ENCODE measurements at regions not wholly inside any gene's neighbourhood (a gene's known extent, or its start where the extent isn't known, plus 50 kb on each side); places are given as distances from the start of the nearest gene placed in this dataset.
"Not testable (repeated sequence)": the region's sequence is repeated elsewhere in the genome, so short reads cannot be mapped to it uniquely, and the experiment has no call there.

GRCh38 chr17:43314611-43315011 is 80.8 kb upstream of the RNU2-1 start:
- 94% methylated on average over 3 of the region's 3 CpGs for WGBS
- H3K9ac ChIP-seq (ENCODE audit: low read depth, low read length): no peak overlapping the region
- H3K36me3 ChIP-seq (ENCODE audit: insufficient read depth, low read length): no peaks in the 10 kb centered on the region
- no peaks in the 10 kb centered on the region for H3K27me3 ChIP-seq (ENCODE audit: insufficient read depth, low read length)
- H3K4me1 ChIP-seq (ENCODE audit: insufficient read depth, low read length): no peaks in the 10 kb centered on the region
- H3K9me3 ChIP-seq (ENCODE audit: insufficient read depth, low read depth, low read length): peaks cover 4% of the 10 kb centered on the region
- H3K4me3 ChIP-seq (ENCODE audit: low read length): no peak overlapping the region
- H3K27ac ChIP-seq (ENCODE audit: low read depth, low read length): no peak overlapping the region

- Histone ChIP-seq H3K4me3 (ENCODE audit: low read length) (no peak overlapping the region), H3K27ac (ENCODE audit: low read depth, low read length) (no peak overlapping the region), H3K9me3 (ENCODE audit: insufficient read depth, low read depth, low read length) (no peaks in the 10 kb centered on the region), H3K36me3 (ENCODE audit: insufficient read depth, low read length) (no peaks in the 10 kb centered on the region), H3K27me3 (ENCODE audit: insufficient read depth, low read length) (no peaks in the 10 kb centered on the region), H3K9ac (ENCODE audit: low read depth, low read length) (no peak overlapping the region), H3K4me1 (ENCODE audit: insufficient read depth, low read length) (no peaks in the 10 kb centered on the region)
- WGBS: 94% methylated on average over 5 of the region's 5 CpGs
These were observed 78.2 kb upstream of the RNU2-1 start for GRCh38 chr17:43312011-43312410.

DNA sequence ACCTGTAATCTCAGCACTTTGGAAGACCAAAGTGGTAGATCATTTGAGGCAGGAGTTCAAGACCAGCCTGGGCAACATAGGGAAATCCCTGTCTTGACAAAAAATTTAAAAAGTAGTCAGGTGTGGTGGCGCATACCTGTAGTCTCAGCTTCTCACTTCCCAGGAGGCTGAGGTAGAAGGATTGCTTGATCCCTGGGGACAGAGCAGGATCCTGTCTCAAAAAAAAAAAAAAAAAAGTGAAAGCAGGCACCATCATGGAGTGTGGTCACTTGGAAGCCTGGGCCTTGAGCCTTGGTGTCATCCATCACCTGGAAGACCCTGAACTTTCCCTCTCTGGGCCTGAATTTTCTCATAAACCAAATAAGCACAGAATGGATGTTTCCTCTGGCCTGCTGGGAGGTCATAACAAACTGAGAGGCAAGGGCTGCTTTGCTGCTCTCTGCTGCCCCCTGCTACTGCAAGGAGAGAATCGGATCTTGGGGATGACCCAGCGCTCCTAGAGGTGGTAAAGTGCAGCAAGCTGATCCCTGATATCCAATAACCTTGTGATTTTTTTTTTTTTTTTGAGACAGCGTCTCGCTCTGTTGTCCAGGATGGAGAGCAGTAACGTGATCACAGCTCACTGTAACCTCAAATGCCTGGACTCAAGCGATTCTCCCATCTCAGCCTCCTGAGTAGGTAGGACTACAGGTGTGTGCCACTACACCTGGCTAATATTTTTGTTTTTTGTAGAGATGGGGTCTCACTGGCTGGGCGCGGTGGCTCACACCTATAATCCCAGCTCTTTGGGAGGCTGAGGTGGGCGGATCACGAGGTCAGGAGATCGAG is 75.9 kb upstream of the RNU2-1 start:
- WGBS: 32% methylated on average over 9 of the region's 12 CpGs
- Histone ChIP-seq H3K4me1 (ENCODE audit: insufficient read depth, low read length) (no peaks in the 10 kb centered on the region), H3K36me3 (ENCODE audit: insufficient read depth, low read length) (no peaks in the 10 kb centered on the region), H3K27me3 (ENCODE audit: insufficient read depth, low read length) (no peaks in the 10 kb centered on the region), H3K27ac (ENCODE audit: low read depth, low read length) (no peak overlapping the region), H3K9me3 (ENCODE audit: insufficient read depth, low read depth, low read length) (no peaks in the 10 kb centered on the region), H3K9ac (ENCODE audit: low read depth, low read length) (no peak overlapping the region), H3K4me3 (ENCODE audit: low read length) (no peak overlapping the region)

GRCh38 chr17:43308999-43309398 is 75.2 kb upstream of the RNU2-1 start:
- Histone ChIP-seq H3K27ac (ENCODE audit: low read depth, low read length) (no peak overlapping the region), H3K27me3 (ENCODE audit: insufficient read depth, low read length) (no peaks in the 10 kb centered on the region), H3K9me3 (ENCODE audit: insufficient read depth, low read depth, low read length) (no peaks in the 10 kb centered on the region), H3K9ac (ENCODE audit: low read depth, low read length) (no peak overlapping the region), H3K4me3 (ENCODE audit: low read length) (no peak overlapping the region), H3K36me3 (ENCODE audit: insufficient read depth, low read length) (no peaks in the 10 kb centered on the region), H3K4me1 (ENCODE audit: insufficient read depth, low read length) (no peaks in the 10 kb centered on the region)
- 93% methylated on average over 6 of the region's 6 CpGs for WGBS

- H3K27ac ChIP-seq (ENCODE audit: low read depth, low read length): not testable (repeated sequence)
These were observed 71.0 kb upstream of the RNU2-1 start for GRCh38 chr17:43304792-43305191.

DNA sequence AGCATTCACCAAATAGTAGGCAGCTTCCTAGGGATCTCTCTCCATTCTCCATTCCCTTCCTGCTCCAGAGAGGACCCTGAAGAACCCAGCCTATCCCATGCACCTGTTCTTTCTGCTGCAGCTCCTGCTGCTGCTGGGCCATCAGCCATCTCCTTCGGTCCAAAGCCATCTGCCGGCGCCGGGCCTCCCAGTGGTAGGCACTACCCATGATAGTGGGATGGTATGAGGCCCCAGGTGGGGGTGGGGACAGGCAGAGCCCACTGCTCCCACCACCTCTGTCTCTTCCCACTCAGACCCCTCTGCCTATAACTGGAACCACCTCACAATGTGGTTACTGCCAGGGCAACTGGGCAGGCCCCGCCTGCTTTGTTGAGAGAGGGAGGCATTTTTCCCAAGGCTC is 69.3 kb upstream of the RNU2-1 start:
- H3K9me3 ChIP-seq (ENCODE audit: insufficient read depth, low read depth, low read length); H3K9ac ChIP-seq (ENCODE audit: low read depth, low read length); H3K36me3 ChIP-seq (ENCODE audit: insufficient read depth, low read length); H3K4me1 ChIP-seq (ENCODE audit: insufficient read depth, low read length); H3K27me3 ChIP-seq (ENCODE audit: insufficient read depth, low read length); H3K4me3 ChIP-seq (ENCODE audit: low read length); H3K27ac ChIP-seq (ENCODE audit: low read depth, low read length): not testable (repeated sequence)
- WGBS: no CpG with 5 or more reads among the region's 5 CpGs

More at GRCh38 chr17:43304792-43305191, 71.0 kb upstream of the RNU2-1 start:
- not testable (repeated sequence) for H3K27me3 ChIP-seq (ENCODE audit: insufficient read depth, low read length); H3K4me3 ChIP-seq (ENCODE audit: low read length); H3K36me3 ChIP-seq (ENCODE audit: insufficient read depth, low read length); H3K9me3 ChIP-seq (ENCODE audit: insufficient read depth, low read depth, low read length); H3K9ac ChIP-seq (ENCODE audit: low read depth, low read length); H3K4me1 ChIP-seq (ENCODE audit: insufficient read depth, low read length)
- 97% methylated on average over 8 of the region's 23 CpGs for WGBS

DNA sequence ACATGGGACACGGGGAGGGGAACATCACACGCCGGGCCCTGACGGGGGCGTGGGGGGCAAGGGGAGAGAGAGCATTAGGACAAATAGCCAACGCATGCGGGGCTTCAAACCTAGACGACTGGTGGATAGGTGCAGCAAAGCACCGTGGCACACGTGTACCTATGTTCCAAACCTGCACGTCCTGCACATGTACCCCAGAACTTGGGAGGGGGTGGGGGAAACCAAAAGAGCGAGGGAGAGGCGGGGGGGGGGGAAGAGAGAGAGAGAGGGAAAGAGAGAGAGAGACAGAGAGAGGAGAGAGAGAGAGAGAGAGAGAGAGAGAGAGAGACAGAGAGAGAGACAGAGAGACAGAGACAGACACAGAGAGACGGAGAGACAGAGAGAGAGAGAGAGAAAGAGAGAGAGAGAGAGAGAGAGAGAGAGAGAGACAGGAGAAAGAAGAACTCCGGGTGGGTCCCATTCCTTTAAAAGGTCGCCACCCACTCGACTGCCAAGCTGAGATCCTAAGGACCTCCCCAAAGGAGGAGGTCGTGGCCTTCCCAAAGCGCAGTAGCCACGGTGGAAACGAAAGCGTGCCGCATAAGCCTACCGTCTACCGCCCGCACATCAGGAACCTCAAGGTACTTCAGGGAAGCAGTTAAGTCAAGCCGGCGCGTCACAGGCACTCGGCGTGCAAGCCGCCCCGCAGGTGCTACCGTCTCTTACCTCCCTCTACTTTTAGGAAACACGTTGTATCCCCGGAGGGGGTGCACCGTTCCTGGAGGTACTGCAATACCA is 65.7 kb upstream of the RNU2-1 start:
- H3K36me3 ChIP-seq (ENCODE audit: insufficient read depth, low read length); H3K4me3 ChIP-seq (ENCODE audit: low read length); H3K27ac ChIP-seq (ENCODE audit: low read depth, low read length); H3K9me3 ChIP-seq (ENCODE audit: insufficient read depth, low read depth, low read length); H3K4me1 ChIP-seq (ENCODE audit: insufficient read depth, low read length); H3K9ac ChIP-seq (ENCODE audit: low read depth, low read length); H3K27me3 ChIP-seq (ENCODE audit: insufficient read depth, low read length): not testable (repeated sequence)
- WGBS: no CpG with 5 or more reads among the region's 37 CpGs

- not testable (repeated sequence) for H3K27me3 ChIP-seq (ENCODE audit: insufficient read depth, low read length); H3K27ac ChIP-seq (ENCODE audit: low read depth, low read length); H3K4me3 ChIP-seq (ENCODE audit: low read length); H3K4me1 ChIP-seq (ENCODE audit: insufficient read depth, low read length); H3K9me3 ChIP-seq (ENCODE audit: insufficient read depth, low read depth, low read length); H3K36me3 ChIP-seq (ENCODE audit: insufficient read depth, low read length); H3K9ac ChIP-seq (ENCODE audit: low read depth, low read length)
- WGBS: no CpG with 5 or more reads among the region's 11 CpGs
These were observed 55.9 kb upstream of the RNU2-1 start for GRCh38 chr17:43289670-43290069.

DNA sequence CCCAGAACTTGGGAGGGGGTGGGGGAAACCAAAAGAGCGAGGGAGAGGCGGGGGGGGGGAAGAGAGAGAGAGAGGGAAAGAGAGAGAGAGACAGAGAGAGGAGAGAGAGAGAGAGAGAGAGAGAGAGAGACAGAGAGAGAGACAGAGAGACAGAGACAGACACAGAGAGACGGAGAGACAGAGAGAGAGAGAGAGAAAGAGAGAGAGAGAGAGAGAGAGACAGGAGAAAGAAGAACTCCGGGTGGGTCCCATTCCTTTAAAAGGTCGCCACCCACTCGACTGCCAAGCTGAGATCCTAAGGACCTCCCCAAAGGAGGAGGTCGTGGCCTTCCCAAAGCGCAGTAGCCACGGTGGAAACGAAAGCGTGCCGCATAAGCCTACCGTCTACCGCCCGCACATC is 49.8 kb upstream of the RNU2-1 start:
- not testable (repeated sequence) for H3K4me3 ChIP-seq (ENCODE audit: low read length); H3K4me1 ChIP-seq (ENCODE audit: insufficient read depth, low read length); H3K27ac ChIP-seq (ENCODE audit: low read depth, low read length); H3K36me3 ChIP-seq (ENCODE audit: insufficient read depth, low read length); H3K9me3 ChIP-seq (ENCODE audit: insufficient read depth, low read depth, low read length); H3K9ac ChIP-seq (ENCODE audit: low read depth, low read length); H3K27me3 ChIP-seq (ENCODE audit: insufficient read depth, low read length)
- no CpG with 5 or more reads among the region's 15 CpGs for WGBS

Data from HUES64 (cell line).